Neural progenitor cell (in vitro differentiated cells): ENCODE measurements at regions not wholly inside any gene's neighbourhood (a gene's known extent, or its start where the extent isn't known, plus 50 kb on each side); places are given as distances from the start of the nearest gene placed in this dataset.

Experiments used
- CTCF ChIP-seq: fragments of 200-600 bp; sonication (generic); IDR thresholded peaks from 2 replicates; pipeline ENCODE4 v1.5.1; 2017; ENCODE audit warnings: antibody characterized with exemption, mild to moderate bottlenecking
- EZH2 ChIP-seq: fragments of 200-600 bp; sonication (generic); IDR thresholded peaks from 2 replicates; pipeline ENCODE4 v1.6.1; 2017; ENCODE audit warnings: antibody characterized with exemption, mild to moderate bottlenecking, moderate library complexity

GRCh38 chr2:19127616-19128015, 230.8 kb downstream of the OSR1 start:
- TF ChIP-seq CTCF (no peak), EZH2 (no peak)
